AG10803 (cell line): ENCODE measurements at regions not wholly inside any gene's neighbourhood (a gene's known extent, or its start where the extent isn't known, plus 50 kb on each side); places are given as distances from the start of the nearest gene placed in this dataset.
"Not testable (repeated sequence)": the region's sequence is repeated elsewhere in the genome, so short reads cannot be mapped to it uniquely, and the experiment has no call there.

ENCODE experiments used
- DNase-seq: peaks from one replicate; pipeline ENCODE4 v3.0.0; 2010; ENCODE audit warnings: low read depth
- H3K4me3 ChIP-seq: 2 replicates; pipeline ENCODE4 v1.5.1; 2011; ENCODE audit warnings: mild to moderate bottlenecking, low read length, control low read depth
- TF ChIP-seq, protein P1 (sequence below): conservative IDR thresholded peaks from 2 replicates; pipeline ENCODE4 v1.5.1; 2011; ENCODE audit warnings: mild to moderate bottlenecking, low read length, control low read depth, inconsistent platforms

DNA sequence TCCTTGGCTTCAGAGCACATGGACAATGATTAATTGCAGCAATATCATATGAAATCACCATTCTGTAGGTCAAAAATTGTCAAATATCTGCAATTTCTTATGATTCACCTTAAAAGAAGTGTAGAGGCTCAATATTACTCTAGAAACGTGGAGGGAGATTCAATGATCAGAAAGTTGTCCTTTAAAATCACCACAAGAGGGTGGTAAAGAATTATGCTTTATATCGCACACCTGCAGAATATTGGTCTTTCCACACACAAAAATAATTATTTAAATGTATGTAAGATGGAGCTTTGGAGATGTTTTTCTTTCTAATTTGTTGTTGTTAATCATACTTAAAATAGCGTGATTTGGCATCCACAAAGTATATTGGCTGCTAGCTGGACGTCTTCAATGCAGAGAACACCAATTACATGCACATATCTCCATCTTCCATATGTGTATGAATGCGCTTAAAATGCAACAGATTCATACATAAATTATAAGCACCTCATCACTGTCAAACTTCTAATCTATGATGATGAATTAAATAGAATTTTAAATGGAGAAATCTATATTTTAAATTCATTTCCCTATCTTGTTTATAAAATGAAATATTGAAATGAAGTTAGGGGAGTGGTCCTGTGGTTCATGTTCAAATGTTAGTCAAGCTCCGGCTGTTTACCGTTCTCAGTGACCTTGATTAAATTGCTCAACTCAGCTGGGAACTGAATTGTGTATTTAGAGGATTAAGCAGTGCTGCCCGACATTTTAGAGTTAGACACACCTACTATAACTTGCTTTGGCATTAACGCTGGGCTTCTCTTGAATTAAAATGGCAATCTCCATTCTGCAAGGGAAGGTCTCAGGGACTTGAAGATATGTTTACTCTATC, 153.5 kb upstream of the CHL1 start:
- not testable (repeated sequence) for H3K4me3 ChIP-seq, DNase-seq
- TF ChIP-seq, protein P1, sequence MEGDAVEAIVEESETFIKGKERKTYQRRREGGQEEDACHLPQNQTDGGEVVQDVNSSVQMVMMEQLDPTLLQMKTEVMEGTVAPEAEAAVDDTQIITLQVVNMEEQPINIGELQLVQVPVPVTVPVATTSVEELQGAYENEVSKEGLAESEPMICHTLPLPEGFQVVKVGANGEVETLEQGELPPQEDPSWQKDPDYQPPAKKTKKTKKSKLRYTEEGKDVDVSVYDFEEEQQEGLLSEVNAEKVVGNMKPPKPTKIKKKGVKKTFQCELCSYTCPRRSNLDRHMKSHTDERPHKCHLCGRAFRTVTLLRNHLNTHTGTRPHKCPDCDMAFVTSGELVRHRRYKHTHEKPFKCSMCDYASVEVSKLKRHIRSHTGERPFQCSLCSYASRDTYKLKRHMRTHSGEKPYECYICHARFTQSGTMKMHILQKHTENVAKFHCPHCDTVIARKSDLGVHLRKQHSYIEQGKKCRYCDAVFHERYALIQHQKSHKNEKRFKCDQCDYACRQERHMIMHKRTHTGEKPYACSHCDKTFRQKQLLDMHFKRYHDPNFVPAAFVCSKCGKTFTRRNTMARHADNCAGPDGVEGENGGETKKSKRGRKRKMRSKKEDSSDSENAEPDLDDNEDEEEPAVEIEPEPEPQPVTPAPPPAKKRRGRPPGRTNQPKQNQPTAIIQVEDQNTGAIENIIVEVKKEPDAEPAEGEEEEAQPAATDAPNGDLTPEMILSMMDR: peak; percentile 18

DNA sequence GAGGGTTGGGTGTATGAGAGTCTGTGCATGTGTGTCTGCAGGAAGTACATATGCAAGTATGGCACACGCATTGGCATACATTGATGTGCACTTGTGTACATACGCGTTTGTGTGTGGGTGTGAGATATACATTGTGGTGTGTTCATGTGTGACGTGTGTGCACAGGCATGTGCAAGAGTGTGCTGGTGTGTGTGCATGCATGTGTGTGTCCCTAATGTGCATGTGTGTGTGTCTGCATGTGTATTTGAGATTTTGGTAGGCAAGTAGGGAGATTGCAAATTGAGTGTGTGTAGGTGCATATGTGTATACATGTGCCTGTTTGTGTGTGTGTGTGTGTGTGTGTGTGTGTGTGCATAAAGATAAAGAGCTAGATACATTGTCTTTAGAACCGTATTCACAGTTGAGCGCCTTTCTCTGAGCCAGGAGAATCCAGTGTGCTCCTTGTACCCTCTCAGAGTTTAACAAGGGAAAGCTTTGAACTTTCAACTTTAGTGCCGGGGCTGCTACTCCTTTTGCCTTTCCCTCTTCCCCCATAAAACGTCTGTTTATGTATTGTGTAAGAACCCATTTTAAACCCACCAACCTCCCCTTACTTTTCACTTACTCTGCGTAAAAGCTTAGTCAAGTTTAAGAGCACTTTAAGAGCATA, 152.4 kb upstream of the CHL1 start:
- DNase-seq: no peak
- H3K4me3 ChIP-seq: no peak overlapping the region
- TF ChIP-seq, protein P1: no peak

DNA sequence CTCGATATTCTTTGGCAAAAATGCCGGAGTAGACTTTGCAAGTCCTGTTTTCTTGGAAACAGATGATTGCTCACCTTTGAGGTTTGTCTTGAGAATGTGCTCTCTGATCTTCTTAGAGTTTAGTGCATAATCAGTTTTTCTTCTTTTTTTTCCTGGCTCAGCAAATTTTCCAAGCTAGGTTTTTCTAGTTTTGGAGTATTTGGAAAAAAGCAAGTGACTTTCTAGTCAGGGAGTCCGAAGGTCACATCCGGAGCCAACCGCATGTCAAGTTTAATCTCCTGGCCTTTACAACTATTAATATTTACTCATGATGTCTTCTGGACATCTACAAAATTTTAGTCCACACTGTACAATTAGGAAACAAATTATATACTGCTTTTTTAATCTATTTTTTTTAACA, 151.6 kb upstream of the CHL1 start:
- DNase-seq, H3K4me3 ChIP-seq: not testable (repeated sequence)

DNA sequence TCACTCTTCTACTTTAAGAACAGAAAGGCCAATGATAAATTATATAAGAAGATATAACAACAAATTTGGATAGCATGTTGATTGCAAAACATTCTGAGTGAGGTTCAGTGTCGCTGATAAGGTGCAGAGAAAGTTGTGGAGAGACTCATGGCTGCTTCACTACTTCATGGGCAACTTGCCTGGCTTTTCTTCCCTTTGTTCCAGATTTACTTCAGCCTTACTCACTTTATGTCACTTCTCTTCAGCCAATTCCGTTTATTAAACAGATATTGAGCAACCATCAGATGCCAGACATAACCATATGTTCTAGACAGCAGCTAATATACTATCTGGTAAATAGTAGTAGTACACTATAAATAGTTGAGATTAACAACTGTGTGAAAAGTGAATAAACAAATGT, 150.0 kb upstream of the CHL1 start:
- TF ChIP-seq, protein P1: no peak
- H3K4me3 ChIP-seq: no peak overlapping the region
- no peak for DNase-seq

DNA sequence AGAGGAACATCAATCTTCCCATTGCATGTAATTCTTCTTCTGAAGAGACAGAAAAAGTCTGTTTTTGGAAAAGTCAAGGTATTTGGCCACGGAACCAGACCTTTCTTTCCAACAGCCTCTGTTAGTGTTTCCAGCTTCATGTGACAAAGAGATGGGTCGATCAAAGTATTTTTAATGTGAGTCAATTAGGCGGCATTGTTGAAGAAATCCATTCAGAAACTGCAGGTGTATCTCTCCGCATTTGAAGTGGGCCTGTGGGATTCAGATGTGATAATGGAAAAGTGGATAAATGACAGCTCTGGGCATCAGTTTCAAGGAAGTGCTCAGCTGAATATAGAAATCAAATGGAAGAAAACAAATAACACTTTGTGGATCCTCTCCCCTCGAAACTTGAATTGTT, 143.1 kb upstream of the CHL1 start:
- DNase-seq, H3K4me3 ChIP-seq: not testable (repeated sequence)

DNA sequence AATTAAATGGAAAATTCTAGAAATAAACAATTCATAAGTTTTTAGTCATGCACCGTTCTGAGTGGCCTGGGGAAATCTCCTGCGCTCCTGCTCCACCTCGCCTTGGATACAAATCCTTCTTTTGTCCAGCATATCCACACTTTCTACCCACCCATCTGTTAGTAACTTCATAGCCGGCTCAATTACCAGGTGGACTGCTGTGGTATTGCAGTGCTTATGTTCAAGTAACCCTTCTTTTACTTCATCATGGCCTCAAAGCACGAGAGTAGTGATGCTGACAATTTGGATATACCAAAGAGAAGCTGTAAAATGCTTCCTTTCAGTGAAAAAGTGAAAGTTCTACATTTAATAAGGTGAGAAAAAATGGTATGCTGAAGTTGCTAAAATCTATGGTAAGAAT, 142.3 kb upstream of the CHL1 start:
- DNase-seq: no peak
- TF ChIP-seq, protein P1: no peak
- H3K4me3 ChIP-seq: no peak overlapping the region

DNA sequence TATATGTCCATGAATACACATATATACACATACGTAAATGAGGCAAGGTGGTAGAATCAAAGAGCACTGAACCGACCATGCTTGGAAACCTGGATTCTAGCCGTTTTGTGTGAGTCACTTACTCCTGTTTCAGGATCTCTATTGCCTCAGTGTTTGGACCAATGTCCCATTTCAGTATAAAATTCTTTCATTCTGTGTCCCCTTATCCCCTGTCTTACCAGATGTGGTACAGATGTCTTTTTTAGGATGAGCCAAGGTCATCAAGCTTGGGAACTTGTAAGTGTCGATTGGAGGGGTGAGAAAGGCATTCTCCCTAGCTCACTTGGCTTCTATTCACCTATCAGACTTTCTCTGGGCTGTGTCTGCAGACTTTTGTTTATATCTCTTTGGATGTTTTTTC, 139.9 kb upstream of the CHL1 start:
- H3K4me3 ChIP-seq: no peak overlapping the region
- TF ChIP-seq, protein P1: no peak
- no peak for DNase-seq

DNA sequence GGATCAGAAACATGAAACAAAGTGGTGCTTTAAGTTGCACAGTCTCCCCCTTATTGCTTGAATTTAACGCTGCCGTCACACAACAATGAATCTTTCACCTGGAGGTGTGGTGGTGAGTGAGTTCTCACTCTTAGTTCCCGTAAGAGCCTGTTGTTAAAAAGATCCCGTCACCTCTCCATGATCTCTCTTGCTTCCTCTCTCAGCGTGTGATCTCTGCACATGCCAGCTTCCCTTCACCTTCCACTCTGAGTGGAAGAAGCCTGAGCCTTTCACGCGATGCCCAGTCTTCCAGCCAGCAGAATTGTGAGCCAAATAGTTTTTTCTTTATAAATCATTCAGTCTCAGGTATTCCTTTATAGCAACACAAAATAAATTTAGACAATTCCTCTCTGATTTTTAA, 136.7 kb upstream of the CHL1 start:
- H3K4me3 ChIP-seq: no peak overlapping the region
- DNase-seq: no peak
- TF ChIP-seq, protein P1: no peak
